Suprapubic skin (tissue), 4 donors: ENCODE measurements at regions not wholly inside any gene's neighbourhood (a gene's known extent, or its start where the extent isn't known, plus 50 kb on each side); places are given as distances from the start of the nearest gene placed in this dataset.

ENCODE experiments used
- DNase-seq, 2 donors: peaks; one replicate each; pipeline ENCODE4 v3.0.0-alpha.2; 2019; ENCODE audit warnings: low spot score in 2 of 2
- H3K27ac ChIP-seq: fragments of 200-600 bp; sonication (generic); one replicate; pipeline ENCODE4 v1.5.1; 2019
- H3K27me3 ChIP-seq: fragments of 200-600 bp; sonication (generic); one replicate; pipeline ENCODE4 v1.5.1; 2019
- H3K36me3 ChIP-seq: fragments of 200-600 bp; sonication (generic); one replicate; pipeline ENCODE4 v1.5.1; 2019
- H3K4me1 ChIP-seq: fragments of 200-600 bp; sonication (generic); one replicate; pipeline ENCODE4 v1.5.1; 2019
- H3K4me3 ChIP-seq: fragments of 200-600 bp; sonication (generic); one replicate; pipeline ENCODE4 v1.5.1; 2019; ENCODE audit warnings: mild to moderate bottlenecking
- H3K9me3 ChIP-seq: fragments of 200-600 bp; sonication (generic); one replicate; pipeline ENCODE4 v1.5.1; 2019
- CTCF ChIP-seq, 2 donors: fragments of 200-600 bp in 1 of 2; fragments of 450-650 bp in 1 of 2; sonication (generic) in 1 of 2; IDR thresholded peaks; one replicate each; pipeline ENCODE4 v1.5.1; 2016 to 2019; ENCODE audit warnings: antibody characterized with exemption in 2 of 2, mild to moderate bottlenecking in 1 of 2, moderate library complexity in 1 of 2
- EP300 ChIP-seq: sonication (generic); formaldehyde crosslinking; IDR thresholded peaks from one replicate; pipeline ENCODE4 v1.6.1; 2017; ENCODE audit warnings: antibody characterized with exemption
- POLR2A ChIP-seq, 2 donors: fragments of 450-650 bp; IDR thresholded peaks; one replicate each; pipeline ENCODE4 v1.6.1; 2017; ENCODE audit warnings: antibody characterized with exemption in 2 of 2, mild to moderate bottlenecking in 2 of 2, moderate library complexity in 2 of 2
- POLR2AphosphoS5 ChIP-seq, 3 donors: sonication (generic); formaldehyde crosslinking; IDR thresholded peaks; one replicate each; pipeline ENCODE4 v1.6.1; 2017; ENCODE audit warnings: antibody characterized with exemption in 3 of 3
- WGBS: methylation state at CpG from one replicate; pipeline ENCODE4 v1.1.5; 2018; 5-methylcytosine and 5-hydroxymethylcytosine counted together

- TF ChIP-seq EP300 (no peak), POLR2AphosphoS5 (IDR thresholded peaks at IDR 0.05) (no peak), CTCF (IDR thresholded peaks at IDR 0.05) (no peak), POLR2A (IDR thresholded peaks at IDR 0.05) (no peak)
- WGBS = 88% methylated on average over 6 of the region's 6 CpGs
- Histone ChIP-seq H3K36me3 (no peaks in the 10 kb centered on the region), H3K4me1 (no peaks in the 10 kb centered on the region), H3K9me3 (no peaks in the 10 kb centered on the region), H3K4me3 (no peak overlapping the region), H3K27ac (no peak overlapping the region), H3K27me3 (no peaks in the 10 kb centered on the region)
- no peak for DNase-seq
These were observed 359.3 kb upstream of the EPHA4 start for GRCh38 chr2:221931251-221931991.

DNA sequence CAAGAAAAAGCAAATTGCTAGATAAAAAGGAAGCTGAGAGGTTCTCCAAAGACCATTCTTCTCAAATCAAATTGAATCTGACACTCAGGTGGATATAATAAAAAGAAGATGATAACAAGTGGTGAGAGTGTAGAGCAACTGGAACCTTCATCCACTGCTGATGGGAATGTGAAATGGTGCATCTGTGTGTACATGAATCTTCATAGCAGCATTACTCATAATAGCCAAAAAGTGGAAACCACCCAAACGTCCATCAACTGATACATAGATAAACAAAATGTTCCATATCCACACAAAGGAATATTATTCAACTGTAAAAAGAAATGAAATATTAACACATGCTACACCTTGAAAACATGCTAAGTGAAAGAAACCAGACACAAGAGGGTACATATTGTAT is 357.2 kb upstream of the EPHA4 start:
- H3K27ac ChIP-seq = no peak overlapping the region
- no peaks in the 10 kb centered on the region for H3K36me3 ChIP-seq
- H3K4me1 ChIP-seq = no peaks in the 10 kb centered on the region
- no peaks in the 10 kb centered on the region for H3K27me3 ChIP-seq
- no peak overlapping the region for H3K4me3 ChIP-seq
- TF ChIP-seq EP300 (no peak), POLR2AphosphoS5 (IDR thresholded peaks at IDR 0.05) (no peak), POLR2A (IDR thresholded peaks at IDR 0.05) (no peak), CTCF (IDR thresholded peaks at IDR 0.05) (no peak)
- no peaks in the 10 kb centered on the region for H3K9me3 ChIP-seq
- 46% methylated on average over 1 of the region's 1 CpG for WGBS
- no peak for DNase-seq

DNA sequence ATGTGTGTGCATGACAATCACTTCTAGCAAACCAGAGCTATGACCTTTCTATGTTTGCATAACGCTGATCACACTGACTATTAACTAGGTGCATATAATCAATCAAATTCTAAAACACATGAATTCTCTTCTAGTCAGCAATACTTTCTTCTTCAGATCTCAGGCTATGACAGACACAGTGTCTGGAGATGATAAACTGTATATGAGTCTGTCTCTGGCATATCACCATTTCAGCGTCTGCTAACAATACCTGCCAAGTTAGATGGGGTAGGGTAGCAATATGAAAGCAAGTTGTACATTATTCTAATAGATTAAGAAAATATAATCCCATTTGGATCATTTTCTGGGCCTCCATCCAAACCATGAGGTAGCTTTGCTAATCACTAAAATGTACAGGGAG is 354.2 kb upstream of the EPHA4 start:
- H3K4me3 ChIP-seq = no peak overlapping the region
- H3K36me3 ChIP-seq = no peaks in the 10 kb centered on the region
- H3K27me3 ChIP-seq = no peaks in the 10 kb centered on the region
- H3K9me3 ChIP-seq = no peaks in the 10 kb centered on the region
- TF ChIP-seq POLR2AphosphoS5 (IDR thresholded peaks at IDR 0.05) = no peak
- TF ChIP-seq EP300 = no peak
- no peak for TF ChIP-seq POLR2A (IDR thresholded peaks at IDR 0.05)
- TF ChIP-seq CTCF (IDR thresholded peaks at IDR 0.05) = no peak
- H3K27ac ChIP-seq = no peak overlapping the region
- WGBS = 80% methylated on average over 2 of the region's 2 CpGs
- no peaks in the 10 kb centered on the region for H3K4me1 ChIP-seq
- DNase-seq = no peak

- no peak for DNase-seq
- H3K9me3 ChIP-seq = no peaks in the 10 kb centered on the region
- TF ChIP-seq POLR2AphosphoS5 (IDR thresholded peaks at IDR 0.05) (no peak), CTCF (IDR thresholded peaks at IDR 0.05) (no peak), POLR2A (IDR thresholded peaks at IDR 0.05) (no peak), EP300 (no peak)
- no peak overlapping the region for H3K4me3 ChIP-seq
- no peak overlapping the region for H3K27ac ChIP-seq
- H3K36me3 ChIP-seq = no peaks in the 10 kb centered on the region
- no peaks in the 10 kb centered on the region for H3K27me3 ChIP-seq
- H3K4me1 ChIP-seq = no peaks in the 10 kb centered on the region
These were observed 352.5 kb upstream of the EPHA4 start for GRCh38 chr2:221924576-221924975.

DNA sequence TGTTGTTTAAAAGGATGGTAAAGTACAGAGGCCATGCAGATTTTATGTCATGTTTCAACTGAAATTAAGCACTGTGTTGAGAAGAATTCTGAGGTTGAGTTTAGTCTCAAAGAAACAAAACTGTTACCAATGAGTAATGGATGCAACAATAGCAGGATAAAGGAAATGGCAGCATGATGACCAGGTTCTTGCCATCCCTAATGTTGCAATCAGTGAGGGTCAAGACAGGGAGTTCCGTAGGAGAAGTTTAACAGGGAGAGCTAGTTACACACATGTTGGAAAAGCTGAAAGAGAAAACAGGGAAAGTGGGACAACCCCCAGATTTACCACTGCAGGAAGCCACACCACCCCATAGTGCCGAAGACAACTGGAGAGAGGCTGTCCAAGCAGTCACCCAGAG is 343.8 kb upstream of the EPHA4 start:
- no peaks in the 10 kb centered on the region for H3K27me3 ChIP-seq
- no peak for TF ChIP-seq POLR2AphosphoS5 (IDR thresholded peaks at IDR 0.05)
- no peak for TF ChIP-seq POLR2A (IDR thresholded peaks at IDR 0.05)
- no peak for TF ChIP-seq CTCF (IDR thresholded peaks at IDR 0.05)
- 85% methylated on average over 2 of the region's 2 CpGs for WGBS
- no peaks in the 10 kb centered on the region for H3K36me3 ChIP-seq
- H3K9me3 ChIP-seq = no peaks in the 10 kb centered on the region
- H3K4me1 ChIP-seq = no peaks in the 10 kb centered on the region
- H3K27ac ChIP-seq = no peak overlapping the region
- no peak for DNase-seq
- no peak overlapping the region for H3K4me3 ChIP-seq
